ENCODE measurements at regions not wholly inside any gene's neighbourhood (a gene's known extent, or its start where the extent isn't known, plus 50 kb on each side); places are given as distances from the start of the nearest gene placed in this dataset.

DNA sequence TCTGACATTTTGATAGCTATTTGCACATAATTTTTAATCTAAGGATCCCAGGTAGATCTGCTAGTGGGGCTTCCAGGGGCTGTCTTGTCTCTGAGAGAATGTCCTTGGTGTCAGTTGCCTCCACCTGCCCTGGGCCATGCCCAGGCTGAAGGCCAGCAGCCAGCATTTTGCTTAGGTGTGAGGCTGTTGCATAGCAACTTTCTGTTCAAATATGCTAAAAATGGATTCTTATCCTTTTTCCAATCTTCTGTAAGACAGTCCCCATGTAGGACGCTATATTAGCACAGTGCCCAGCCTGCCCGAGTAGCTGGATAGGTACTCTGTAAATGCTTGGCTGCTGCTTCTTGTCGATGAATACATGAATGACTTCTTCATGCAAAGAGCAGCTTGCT, 62.5 kb upstream of the CITED2 start:
- DNase-seq (ENCODE audit: low read depth), result no peak

DNA sequence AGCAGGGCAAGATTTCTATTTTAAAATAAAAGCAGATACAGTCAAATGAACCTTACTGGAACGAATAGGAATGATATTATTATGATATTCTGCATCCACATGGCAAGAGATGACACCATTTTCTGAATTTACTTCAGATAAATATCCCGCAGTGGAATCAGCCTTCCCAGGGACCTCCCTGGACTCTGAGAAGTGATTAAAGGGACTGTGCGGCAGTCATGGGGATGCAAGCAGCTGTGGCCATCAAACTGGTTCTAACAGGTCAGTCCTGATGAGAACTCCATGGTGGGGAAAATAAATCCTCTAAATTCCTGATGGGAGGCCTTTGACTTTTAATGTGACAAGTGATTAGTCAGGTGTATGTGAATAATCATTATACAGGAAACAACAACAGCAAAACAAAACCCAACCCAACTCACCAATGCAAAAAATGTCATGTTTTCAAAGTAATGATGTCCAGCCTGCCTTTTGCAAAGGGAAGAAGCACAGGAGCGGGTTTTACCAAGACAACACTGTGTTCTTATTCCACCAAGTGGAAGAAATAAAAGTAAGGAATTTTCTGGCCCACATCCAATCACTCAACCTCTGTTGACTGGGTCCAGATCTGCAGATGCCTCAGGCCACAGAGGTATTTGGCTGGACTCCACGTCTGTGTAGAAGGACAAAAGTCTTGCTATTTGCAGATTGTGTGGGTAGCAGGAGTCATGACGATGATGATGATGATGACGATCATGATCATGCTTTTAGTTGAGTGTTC, 61.9 kb upstream of the CITED2 start:
- no peak for DNase-seq (ENCODE audit: low read depth)

DNA sequence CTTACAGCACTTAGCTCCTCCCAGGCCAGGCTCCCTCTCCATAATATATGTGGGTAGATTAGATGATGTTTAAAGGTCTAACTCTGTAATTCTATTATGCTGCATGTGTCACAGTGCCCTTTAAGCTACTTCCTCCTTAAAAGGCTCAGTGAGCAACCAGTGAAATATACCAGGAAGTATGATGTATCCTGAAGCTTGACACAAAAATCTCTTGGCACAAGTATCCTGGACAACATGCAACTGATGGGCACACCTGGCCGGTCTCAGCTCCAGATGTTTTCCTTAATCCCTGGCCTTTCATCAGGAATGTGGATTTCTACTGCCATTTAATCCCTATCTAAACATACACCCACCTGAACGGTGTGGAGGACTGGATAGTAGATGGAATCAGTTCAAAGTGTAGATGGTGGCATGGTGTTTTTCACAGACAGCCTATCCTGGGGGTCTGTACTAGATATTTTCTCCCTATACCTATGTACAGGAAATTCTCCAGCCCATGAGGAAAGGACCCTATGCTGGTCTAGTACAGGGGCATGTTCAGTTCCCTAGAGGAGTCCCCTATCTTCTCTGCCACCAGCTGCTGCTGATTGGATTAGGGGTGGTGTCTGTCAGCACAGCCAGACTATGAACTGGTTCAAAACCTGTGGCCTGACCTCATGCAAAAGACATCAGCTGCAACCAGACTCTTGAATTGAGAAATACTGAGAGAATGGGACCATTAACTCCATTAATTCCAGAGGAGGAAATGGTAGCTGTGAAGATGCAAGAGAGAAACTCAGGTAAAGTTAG, 59.4 kb upstream of the CITED2 start:
- no peak for DNase-seq (ENCODE audit: low read depth)

DNA sequence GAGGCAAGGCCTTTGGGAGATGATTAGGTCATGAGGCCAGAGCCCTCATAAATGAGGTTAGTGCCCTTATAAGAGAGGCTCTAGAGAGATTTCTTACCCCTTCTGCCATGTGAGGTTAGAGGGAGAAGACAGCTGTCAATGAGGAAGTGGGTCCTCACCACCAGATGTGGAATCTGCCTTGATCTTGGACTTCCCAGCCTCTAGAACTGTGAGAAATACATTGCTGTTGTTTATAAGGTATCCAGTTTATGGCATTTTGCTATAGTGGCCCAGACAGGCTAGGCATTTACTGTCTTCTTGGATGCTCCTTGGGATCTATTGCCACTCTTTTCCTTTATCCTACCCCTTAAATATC, 57.1 kb upstream of the CITED2 start:
- DNase-seq (ENCODE audit: low read depth), result no peak

DNA sequence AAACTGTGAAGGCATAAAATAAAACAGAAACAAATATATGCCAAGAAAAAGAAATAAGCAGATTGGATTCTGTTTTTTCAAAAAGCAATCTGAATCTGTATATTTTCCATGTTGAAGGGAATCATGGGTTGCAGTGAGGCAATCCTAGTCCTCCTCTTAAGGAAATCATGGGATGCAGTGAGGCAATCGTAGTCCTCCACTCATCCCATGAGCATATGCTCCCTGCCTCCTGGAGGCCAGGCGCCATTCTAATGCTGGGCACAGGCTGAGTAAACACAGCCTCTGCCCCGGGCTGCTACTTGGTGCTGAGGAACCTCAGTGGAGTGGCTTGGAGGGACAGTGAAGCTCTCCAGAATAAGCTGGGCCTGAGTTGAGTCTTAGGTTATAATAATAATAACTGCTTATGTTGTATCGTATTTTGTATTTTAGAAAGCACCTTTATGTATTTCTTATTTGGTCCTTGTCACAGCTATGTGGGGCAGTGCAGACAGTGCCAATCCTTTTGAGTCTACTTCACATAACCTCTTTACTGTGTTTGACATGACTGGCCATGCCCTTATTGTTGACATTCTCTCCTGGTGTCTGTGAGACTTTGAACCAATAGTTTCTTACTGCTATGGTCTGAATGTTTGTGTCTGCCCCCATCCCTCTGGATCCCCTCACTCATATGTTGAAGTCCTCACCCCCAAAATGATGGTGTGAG, 56.6 kb upstream of the CITED2 start:
- no peak for DNase-seq (ENCODE audit: low read depth)

DNA sequence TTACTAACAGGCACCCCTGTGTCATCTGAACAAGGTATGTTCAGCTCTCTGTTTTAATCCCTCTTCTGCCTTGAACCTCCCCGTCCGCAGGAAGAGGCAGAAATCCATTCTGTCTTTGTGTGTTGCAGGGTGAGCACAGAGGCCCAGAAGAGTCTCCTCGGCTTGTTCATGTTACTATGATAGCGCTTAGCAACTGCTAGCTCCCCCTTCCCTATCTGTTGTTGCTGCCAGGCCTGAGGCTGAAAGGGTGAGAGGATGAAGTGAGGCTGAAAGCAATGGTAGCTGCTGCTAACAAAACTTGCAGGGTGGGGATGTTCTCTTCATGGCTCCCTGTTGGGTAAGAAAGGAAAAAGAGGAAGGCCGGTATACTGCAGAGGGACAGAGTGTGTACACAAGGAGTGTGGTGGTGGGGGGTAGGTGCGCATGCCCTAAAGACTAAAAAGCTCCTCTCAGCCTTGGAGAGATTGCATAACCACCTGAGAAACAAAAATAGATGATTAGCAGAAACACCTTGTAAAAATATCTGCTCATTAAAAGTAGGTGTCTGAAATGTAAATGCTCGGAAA, 55.2 kb upstream of the CITED2 start:
- DNase-seq (ENCODE audit: low read depth), result no peak

DNA sequence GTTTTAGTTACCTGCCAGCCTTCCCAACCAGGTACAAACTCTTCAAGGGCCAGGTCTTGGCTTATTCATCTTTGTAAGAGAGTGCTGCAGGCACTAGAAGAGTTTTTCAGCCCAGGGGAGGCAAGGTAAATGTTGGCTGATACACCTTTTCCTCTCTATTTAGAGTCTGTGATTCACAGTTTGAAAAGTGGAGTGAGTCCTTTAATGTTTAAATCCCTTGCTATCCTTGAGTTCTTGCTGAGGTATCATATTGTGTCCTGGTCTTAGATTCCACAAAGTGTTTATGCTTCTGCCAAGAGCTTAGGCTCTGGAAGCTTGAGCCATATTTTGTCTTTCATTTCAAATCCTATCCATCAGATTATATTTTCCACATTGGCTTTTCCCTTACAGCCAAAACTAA, 52.8 kb upstream of the CITED2 start:
- no peak for DNase-seq (ENCODE audit: low read depth)

DNA sequence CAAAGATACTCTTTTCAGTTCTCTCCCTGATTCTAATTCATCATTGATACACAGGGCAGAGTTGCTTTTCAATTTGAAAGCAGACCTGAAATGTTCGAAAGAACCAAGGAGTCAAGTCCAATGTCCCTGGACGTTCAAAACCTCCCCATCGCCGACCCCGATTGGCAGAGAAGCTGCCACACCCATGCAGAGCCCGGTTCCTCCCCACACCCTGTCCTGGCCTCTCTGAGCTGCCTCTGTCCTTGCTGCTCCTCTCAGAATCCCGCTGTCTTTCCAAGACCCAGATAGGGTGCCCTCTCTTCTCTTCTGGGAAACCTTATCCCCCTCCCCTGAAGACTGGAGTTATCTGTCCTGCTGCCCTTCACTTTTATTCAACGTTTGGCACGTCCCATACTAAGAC, 52.3 kb upstream of the CITED2 start:
- no peak for DNase-seq (ENCODE audit: low read depth)

DNA sequence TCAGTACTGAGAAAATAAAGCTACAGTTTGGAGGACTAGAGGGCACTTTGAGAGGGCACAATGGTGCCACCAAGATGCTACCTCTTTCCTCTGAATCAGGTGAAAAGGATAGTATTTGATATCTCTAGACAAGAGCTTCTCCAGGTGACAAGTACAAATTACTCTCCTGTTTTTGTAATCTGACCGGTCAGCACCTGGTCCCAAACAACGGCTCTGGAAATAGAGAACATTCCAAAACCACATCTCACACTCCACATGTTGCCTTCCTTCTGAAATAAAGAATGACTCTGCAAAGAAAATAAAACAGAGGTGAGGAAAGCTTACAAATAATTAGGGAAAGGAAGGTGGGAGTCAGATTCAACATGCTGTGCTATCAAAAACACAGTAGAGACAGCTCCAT, 51.3 kb upstream of the CITED2 start:
- no peak for DNase-seq (ENCODE audit: low read depth)

DNA sequence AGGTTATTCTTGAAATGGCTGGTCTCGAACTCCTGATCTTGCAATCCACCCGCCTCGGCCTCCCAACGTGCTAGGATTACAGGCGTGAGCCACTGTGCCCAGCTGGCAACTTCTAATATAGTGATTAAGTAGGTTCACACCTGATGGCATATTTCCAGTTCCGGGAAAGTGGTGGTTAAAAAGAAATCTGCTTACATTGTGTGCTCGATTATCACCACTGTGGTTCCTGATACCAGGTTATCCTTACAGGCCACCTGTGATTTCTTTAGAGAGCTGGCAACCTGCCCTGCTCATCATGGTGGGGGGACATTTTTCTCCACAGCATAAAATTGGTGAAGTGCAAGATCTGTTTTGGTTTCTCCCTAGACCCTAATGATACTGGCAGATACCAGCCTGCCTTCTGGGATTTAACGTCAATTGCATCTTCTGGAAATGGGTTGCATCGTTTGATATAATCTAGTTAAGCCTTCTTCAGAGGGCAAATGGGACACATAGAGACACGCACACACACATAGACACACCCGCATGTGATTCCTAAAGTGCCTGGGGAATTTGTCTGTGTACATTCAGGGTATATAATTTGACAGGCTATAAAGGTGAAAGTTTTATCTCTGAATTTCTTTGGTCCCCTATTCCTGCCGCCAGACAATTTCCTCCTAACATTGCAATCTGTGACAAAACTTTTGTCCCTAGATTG, 49.7 kb upstream of the CITED2 start:
- no peak for DNase-seq (ENCODE audit: low read depth)

Measured in GM04504 (cell line).